Caco-2 (cell line): ENCODE measurements at regions not wholly inside any gene's neighbourhood (a gene's known extent, or its start where the extent isn't known, plus 50 kb on each side); places are given as distances from the start of the nearest gene placed in this dataset.

ENCODE experiments used
- BruUV-seq: library from RNA; stranded (reverse); fragments of 400-500 nt; replicated peaks from 2 replicates; lab custom pipeline; 2021; lab: Mats Ljungman, UMichigan
- CTCF ChIA-PET: fragments of 300-600 bp; sonication (Branson Sonifier 250); formaldehyde crosslinking; loops from one replicate; lab custom pipeline; 2022; ENCODE audit warnings: antibody characterized with exemption; lab: Charles Lee
- POLR2A ChIA-PET: fragments of 300-600 bp; sonication (Branson Sonifier 250); formaldehyde crosslinking; loops from one replicate; lab custom pipeline; 2022; ENCODE audit warnings: antibody characterized with exemption; lab: Charles Lee
- DNase-seq, 2 experiments: peaks; one replicate each; pipeline versions ENCODE4 v3.0.0 to v3.0.0-alpha.2; 2020 to 2022
- H3K27me3 ChIP-seq: replicated peaks from 2 replicates; pipeline ENCODE4 v1.6.0; 2011; ENCODE audit warnings: low read length; ENCODE audit not compliant: control insufficient read depth, insufficient read depth
- H3K36me3 ChIP-seq: 2 replicates; pipeline ENCODE4 v1.5.1; 2011; ENCODE audit warnings: low read length; ENCODE audit not compliant: control insufficient read depth, insufficient read depth
- H3K4me1 ChIP-seq: fragments of 250-450 bp; sonication (Bioruptor Pico); 2 replicates; pipeline ENCODE4 v1.5.1; 2020; ENCODE audit warnings: mild to moderate bottlenecking
- H3K4me3 ChIP-seq: 2 replicates; pipeline ENCODE4 v1.5.1; 2011; ENCODE audit warnings: low read depth, mild to moderate bottlenecking, control low read depth, low read length
- H3K9me3 ChIP-seq: fragments of 250-450 bp; sonication (Bioruptor Pico); 2 replicates; pipeline ENCODE4 v1.5.1; 2020; ENCODE audit warnings: mild to moderate bottlenecking, moderate library complexity
- H3K27ac Mint-ChIP-seq: one replicate; pipeline ENCODE4 v1.8.0; 2022; ENCODE audit warnings: mixed read lengths; ENCODE audit not compliant: unreplicated experiment
- H3K27me3 Mint-ChIP-seq: one replicate; pipeline ENCODE4 v1.8.0; 2022; ENCODE audit warnings: mixed read lengths; ENCODE audit not compliant: insufficient read depth, unreplicated experiment
- H3K36me3 Mint-ChIP-seq: one replicate; pipeline ENCODE4 v1.8.0; 2022; ENCODE audit warnings: mild to moderate bottlenecking, mixed read lengths; ENCODE audit not compliant: insufficient read depth, unreplicated experiment
- H3K4me1 Mint-ChIP-seq: one replicate; pipeline ENCODE4 v1.8.0; 2022; ENCODE audit warnings: low read depth, mixed read lengths; ENCODE audit not compliant: unreplicated experiment
- H3K4me3 Mint-ChIP-seq: one replicate; pipeline ENCODE4 v1.8.0; 2022; ENCODE audit warnings: mild to moderate bottlenecking, moderate library complexity, mixed read lengths; ENCODE audit not compliant: unreplicated experiment
- H3K9me3 Mint-ChIP-seq: one replicate; pipeline ENCODE4 v1.8.0; 2022; ENCODE audit warnings: mixed read lengths; ENCODE audit not compliant: unreplicated experiment
- intact Hi-C: fragments of 100-400 bp; cut with micrococcal nuclease; formaldehyde crosslinking; loops from one replicate; pipeline ENCODE4 v1.10.0; 2022; ENCODE audit not compliant: unreplicated experiment
- TF ChIP-seq, protein P1 (sequence below), 2 experiments: fragments of 200-600 bp in 1 of 2; IDR thresholded peaks; 1 replicate in 1 of 2; 2 replicates in 1 of 2; pipeline versions ENCODE4 v1.5.1 to v1.8.0; 2011 to 2022; ENCODE audit warnings: antibody characterized with exemption in 1 of 2, control low read depth in 1 of 2, inconsistent platforms in 1 of 2, low read depth in 1 of 2, low read length in 1 of 2, mild to moderate bottlenecking in 1 of 2, moderate library complexity in 1 of 2; ENCODE audit not compliant: insufficient read depth in 1 of 2, severe bottlenecking in 1 of 2, unreplicated experiment in 1 of 2

DNA sequence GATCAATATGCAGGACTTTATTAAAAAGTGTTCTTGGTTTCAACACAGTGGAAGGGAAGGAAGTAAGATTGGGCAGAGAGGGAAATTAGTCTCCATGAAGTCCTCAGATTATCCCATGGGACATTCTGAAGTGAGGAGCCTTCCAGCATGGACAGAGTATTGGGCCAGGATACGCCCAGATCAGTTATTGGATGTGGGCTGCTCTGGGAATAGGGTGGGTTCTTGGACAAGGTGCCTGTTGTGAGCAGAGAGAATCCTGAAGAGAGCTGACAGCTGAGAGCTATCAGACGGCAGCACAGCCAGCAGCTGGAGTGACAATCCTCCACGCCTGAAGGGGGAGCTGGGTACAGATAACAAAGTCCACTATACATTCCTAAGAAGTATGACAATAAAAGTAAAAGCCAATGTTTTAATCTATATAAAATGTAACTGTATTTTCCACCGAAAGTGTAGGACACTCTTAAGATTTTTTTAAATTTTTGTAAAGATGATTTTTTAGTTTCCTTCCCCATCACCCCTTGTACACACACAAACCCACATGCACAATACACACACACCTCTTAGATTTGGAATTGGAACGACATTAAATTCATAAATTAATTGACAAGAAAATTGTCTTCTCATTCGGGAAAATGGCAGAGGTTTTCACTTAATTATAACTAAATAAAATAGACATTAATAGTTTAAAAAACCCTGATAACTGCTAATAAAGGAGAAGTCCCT, 107.8 kb downstream of the FBXO5 start:
- Mint-ChIP-seq H3K36me3 (no peaks in the 10 kb centered on the region), H3K27me3 (peaks cover 2% of the 10 kb centered on the region), H3K4me1 (no peaks in the 10 kb centered on the region), H3K27ac (no peak overlapping the region), H3K9me3 (peaks cover 4% of the 10 kb centered on the region), H3K4me3 (no peak overlapping the region)
- no peak overlapping the region for H3K4me3 ChIP-seq
- no peaks in the 10 kb centered on the region for H3K36me3 ChIP-seq
- intact Hi-C loops, result no loop called here
- TF ChIP-seq, protein P1, sequence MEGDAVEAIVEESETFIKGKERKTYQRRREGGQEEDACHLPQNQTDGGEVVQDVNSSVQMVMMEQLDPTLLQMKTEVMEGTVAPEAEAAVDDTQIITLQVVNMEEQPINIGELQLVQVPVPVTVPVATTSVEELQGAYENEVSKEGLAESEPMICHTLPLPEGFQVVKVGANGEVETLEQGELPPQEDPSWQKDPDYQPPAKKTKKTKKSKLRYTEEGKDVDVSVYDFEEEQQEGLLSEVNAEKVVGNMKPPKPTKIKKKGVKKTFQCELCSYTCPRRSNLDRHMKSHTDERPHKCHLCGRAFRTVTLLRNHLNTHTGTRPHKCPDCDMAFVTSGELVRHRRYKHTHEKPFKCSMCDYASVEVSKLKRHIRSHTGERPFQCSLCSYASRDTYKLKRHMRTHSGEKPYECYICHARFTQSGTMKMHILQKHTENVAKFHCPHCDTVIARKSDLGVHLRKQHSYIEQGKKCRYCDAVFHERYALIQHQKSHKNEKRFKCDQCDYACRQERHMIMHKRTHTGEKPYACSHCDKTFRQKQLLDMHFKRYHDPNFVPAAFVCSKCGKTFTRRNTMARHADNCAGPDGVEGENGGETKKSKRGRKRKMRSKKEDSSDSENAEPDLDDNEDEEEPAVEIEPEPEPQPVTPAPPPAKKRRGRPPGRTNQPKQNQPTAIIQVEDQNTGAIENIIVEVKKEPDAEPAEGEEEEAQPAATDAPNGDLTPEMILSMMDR (IDR thresholded peaks at IDR 0.05; ENCODE audit: insufficient read depth in 1 of 2, low read depth in 1 of 2, low read length in 1 of 2, severe bottlenecking in 1 of 2, unreplicated experiment in 1 of 2), result no peak
- H3K4me1 ChIP-seq, result no peaks in the 10 kb centered on the region
- ChIA-PET CTCF (no interaction called here), POLR2A (no interaction called here)
- BruUV-seq, result no TSS peak
- H3K9me3 ChIP-seq, result no peaks in the 10 kb centered on the region; the same call in 1 of the 2 replicates
- no peaks in the 10 kb centered on the region for H3K27me3 ChIP-seq
- DNase-seq, result no peak

DNA sequence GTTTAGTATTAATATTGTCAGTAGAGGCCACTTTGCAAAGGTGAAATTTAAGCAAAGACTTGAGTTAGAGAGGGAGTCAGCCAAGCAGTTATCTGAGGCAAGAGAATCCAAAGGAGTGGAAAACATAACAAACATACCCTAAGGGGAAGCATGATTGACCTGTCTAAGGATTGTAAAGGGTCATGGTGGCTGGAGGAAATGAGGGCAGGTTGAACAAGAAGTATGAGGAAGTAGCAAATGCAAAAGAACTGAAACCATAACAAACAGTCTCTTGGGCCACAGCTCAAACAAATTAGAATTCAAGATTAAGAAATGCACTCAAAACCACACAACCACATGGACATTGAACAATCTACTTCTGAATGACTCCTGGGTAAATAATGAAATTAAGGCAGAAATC, 103.2 kb downstream of the FBXO5 start:
- Mint-ChIP-seq H3K4me3 (no peak overlapping the region), H3K4me1 (no peaks in the 10 kb centered on the region), H3K9me3 (peaks cover 10% of the 10 kb centered on the region), H3K27ac (no peak overlapping the region), H3K36me3 (no peaks in the 10 kb centered on the region), H3K27me3 (no peaks in the 10 kb centered on the region)
- no TSS peak for BruUV-seq
- no peaks in the 10 kb centered on the region for H3K27me3 ChIP-seq
- no peak for DNase-seq
- TF ChIP-seq, protein P1 (IDR thresholded peaks at IDR 0.05; ENCODE audit: insufficient read depth in 1 of 2, low read depth in 1 of 2, low read length in 1 of 2, severe bottlenecking in 1 of 2, unreplicated experiment in 1 of 2), result no peak
- H3K9me3 ChIP-seq, result no peaks in the 10 kb centered on the region; the same call in 1 of the 2 replicates
- ChIA-PET POLR2A (no interaction called here), CTCF (no interaction called here)
- no peaks in the 10 kb centered on the region for H3K4me1 ChIP-seq
- intact Hi-C loops, result no loop called here
- H3K4me3 ChIP-seq, result no peak overlapping the region
- H3K36me3 ChIP-seq, result no peaks in the 10 kb centered on the region

DNA sequence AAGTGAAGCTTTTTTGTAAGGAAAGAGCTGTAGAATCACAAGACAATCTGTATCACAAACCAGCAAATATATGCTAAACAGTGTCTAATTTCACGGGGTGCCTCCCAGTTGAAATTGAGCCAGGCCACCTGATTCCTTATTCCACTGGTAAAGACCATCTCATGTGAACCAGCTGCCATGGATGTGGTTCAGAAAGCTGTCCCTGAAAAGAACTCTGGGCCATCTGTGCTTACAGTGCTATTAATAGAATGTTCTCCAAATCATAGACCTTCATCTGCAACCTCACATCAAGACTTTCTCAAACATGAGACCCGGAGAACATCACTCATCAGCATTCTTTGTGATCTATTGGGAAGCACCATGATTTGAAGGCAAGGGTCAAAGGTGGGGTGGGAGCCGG, 89.7 kb downstream of the FBXO5 start:
- no TSS peak for BruUV-seq
- no peaks in the 10 kb centered on the region for H3K27me3 ChIP-seq
- CTCF ChIA-PET, result interaction anchor here (0.7 kb wide), 1 partner anchor 154 kb away, joined by 3 read pairs; no protein-coding TSS in a partner anchor
- intact Hi-C loops, result no loop called here
- H3K9me3 Mint-ChIP-seq, result no peaks in the 10 kb centered on the region
- H3K27me3 Mint-ChIP-seq, result peaks cover 22% of the 10 kb centered on the region
- no peak overlapping the region for H3K27ac Mint-ChIP-seq
- H3K4me3 Mint-ChIP-seq, result no peak overlapping the region
- POLR2A ChIA-PET, result no interaction called here
- H3K4me1 ChIP-seq, result no peaks in the 10 kb centered on the region
- no peaks in the 10 kb centered on the region for H3K36me3 ChIP-seq
- no peak for DNase-seq
- no peaks in the 10 kb centered on the region for H3K4me1 Mint-ChIP-seq
- H3K36me3 Mint-ChIP-seq, result no peaks in the 10 kb centered on the region
- no peaks in the 10 kb centered on the region for H3K9me3 ChIP-seq
- H3K4me3 ChIP-seq, result no peak overlapping the region
- TF ChIP-seq, protein P1 (IDR thresholded peaks at IDR 0.05; ENCODE audit: insufficient read depth in 1 of 2, low read depth in 1 of 2, low read length in 1 of 2, severe bottlenecking in 1 of 2, unreplicated experiment in 1 of 2), result no peak
